K562 (cell line): ENCODE measurements at regions not wholly inside any gene's neighbourhood (a gene's known extent, or its start where the extent isn't known, plus 50 kb on each side); places are given as distances from the start of the nearest gene placed in this dataset.

Experiments used
- ATAC-seq: fragments of 200-7000 bp; cut with Tn5 transposase; 3 replicates; pipeline ENCODE4 v1.9.1; 2020; ENCODE audit warnings: moderate library complexity
- BruUV-seq: library from RNA; stranded (reverse); fragments of 400-500 nt; replicated peaks from 2 replicates; lab custom pipeline; 2021; lab: Mats Ljungman, UMichigan
- CTCF ChIA-PET: fragments of 300-600 bp; formaldehyde crosslinking; extraction: SDS; loops from one replicate; lab custom pipeline; 2021; ENCODE audit warnings: low intra/inter-chr PET ratio; lab: Yijun Ruan, JAX
- POLR2A ChIA-PET: fragments of 300-600, 350-650 bp; sonication (Branson Sonifier 250); formaldehyde crosslinking; extraction: SDS; loops from one replicate; lab custom pipeline; 2021; ENCODE audit warnings: antibody characterized with exemption, inconsistent platforms; lab: Yijun Ruan, JAX
- DNase-seq, 4 experiments: peaks; one replicate each; pipeline versions ENCODE4 v3.0.0 to v3.0.0-alpha.2; 2011 to 2018; ENCODE audit warnings: low spot score in 3 of 4, mixed read lengths in 3 of 4; ENCODE audit errors: extremely low read depth in 1 of 4
- FAIRE-seq: peaks from 2 replicates; lab custom pipeline; 2011; peaks lifted over from hg19 to GRCh38; lab: Jason Lieb, UNC
- H2AFZ ChIP-seq: 2 replicates; pipeline ENCODE4 v1.6.0; 2011; ENCODE audit warnings: low read depth, low read length, control low read depth, inconsistent platforms
- H3K27ac ChIP-seq: fragments of 200-600 bp; 3 replicates; pipeline ENCODE4 v1.8.0; 2011; ENCODE audit warnings: low read depth, mild to moderate bottlenecking, control low read depth, inconsistent platforms, low read length, moderate library complexity, mixed read lengths; ENCODE audit errors: extremely low read depth
- H3K27me3 ChIP-seq, 2 experiments: fragments of 300-600 bp in 1 of 2; 2 replicates in 1 of 2; 3 replicates in 1 of 2; pipeline versions ENCODE4 v1.6.0 to v1.8.0; 2011; ENCODE audit warnings: inconsistent platforms in 2 of 2, low read length in 2 of 2, mild to moderate bottlenecking in 1 of 2, mixed read lengths in 1 of 2, moderate library complexity in 1 of 2; ENCODE audit not compliant: control insufficient read depth in 2 of 2, insufficient read depth in 2 of 2
- H3K36me3 ChIP-seq: fragments of 300-600 bp; 3 replicates; pipeline ENCODE4 v1.8.0; 2011; ENCODE audit warnings: mild to moderate bottlenecking, low read length, inconsistent platforms; ENCODE audit not compliant: control insufficient read depth, insufficient read depth
- H3K4me1 ChIP-seq, 2 experiments: fragments of 200-600 bp in 1 of 2; replicated peaks in 1 of 2; 2 replicates in 1 of 2; 3 replicates in 1 of 2; pipeline versions ENCODE4 v1.5.1 to v1.8.0; 2011; ENCODE audit warnings: inconsistent platforms in 2 of 2, low read length in 2 of 2, mild to moderate bottlenecking in 1 of 2, mixed read lengths in 1 of 2, moderate library complexity in 1 of 2; ENCODE audit not compliant: control insufficient read depth in 2 of 2, insufficient read depth in 2 of 2
- H3K4me2 ChIP-seq: 2 replicates; pipeline ENCODE4 v1.6.1; 2011; ENCODE audit warnings: low read length, control low read depth, inconsistent platforms, mixed read lengths; ENCODE audit not compliant: insufficient read depth
- H3K4me3 ChIP-seq: fragments of 200-600 bp; sonication (generic), shearing (Covaris generic); 2 replicates; pipeline ENCODE4 v1.5.1; 2016; ENCODE audit warnings: control low read depth, inconsistent platforms
- H3K79me2 ChIP-seq: fragments of 200-600 bp; 3 replicates; pipeline ENCODE4 v1.8.0; 2011; ENCODE audit warnings: low read length, inconsistent platforms; ENCODE audit not compliant: control insufficient read depth, insufficient read depth
- H3K9ac ChIP-seq, 2 experiments: 2 replicates each; pipeline versions ENCODE4 v1.6.0 to v1.6.1; 2011; ENCODE audit warnings: low read depth in 2 of 2, low read length in 2 of 2, control low read depth in 1 of 2, inconsistent platforms in 1 of 2, mild to moderate bottlenecking in 1 of 2, mixed read lengths in 1 of 2; ENCODE audit not compliant: insufficient read depth in 1 of 2
- H3K9me1 ChIP-seq: one replicate; pipeline ENCODE4 v1.6.0; 2011; ENCODE audit warnings: inconsistent platforms, mild to moderate bottlenecking, low read length, moderate library complexity; ENCODE audit not compliant: control insufficient read depth, insufficient read depth
- H3K9me3 ChIP-seq: replicated peaks from 2 replicates; pipeline ENCODE4 v1.5.1; 2011; ENCODE audit warnings: low read depth, low read length, inconsistent platforms; ENCODE audit not compliant: control insufficient read depth, insufficient read depth
- H4K20me1 ChIP-seq: replicated peaks from 2 replicates; pipeline ENCODE4 v1.6.1; 2011; ENCODE audit warnings: low read length, inconsistent platforms, mixed read lengths; ENCODE audit not compliant: control insufficient read depth, insufficient read depth
- E2F3 ChIP-seq: fragments of 250-450 bp; sonication (Bioruptor Pico); IDR thresholded peaks from 2 replicates; pipeline ENCODE4 v1.4.0; 2020; ENCODE audit warnings: mild to moderate bottlenecking
- E2F4 ChIP-seq: sonication (generic); formaldehyde crosslinking; IDR thresholded peaks from 2 replicates; pipeline ENCODE4 v1.8.0; 2022; ENCODE audit warnings: mild to moderate bottlenecking, low read depth, missing genetic modification reagents
- MYBL2 ChIP-seq, 2 experiments: fragments of 450-650 bp in 1 of 2; sonication (generic) in 1 of 2; formaldehyde crosslinking in 1 of 2; IDR thresholded peaks; 2 replicates each; pipeline versions ENCODE4 v1.6.1 to v1.8.1; 2017 to 2022; ENCODE audit warnings: borderline replicate concordance in 1 of 2, inconsistent platforms in 1 of 2, low read depth in 1 of 2, mild to moderate bottlenecking in 1 of 2, missing genetic modification reagents in 1 of 2, moderate library complexity in 1 of 2
- OTX1 ChIP-seq: fragments of 450-650 bp; formaldehyde crosslinking; IDR thresholded peaks from 2 replicates; pipeline ENCODE4 v1.4.0; 2022; ENCODE audit warnings: mild to moderate bottlenecking
- POLR2G ChIP-seq: fragments of 200-400 bp; formaldehyde crosslinking; IDR thresholded peaks from 2 replicates; pipeline ENCODE4 v1.6.1; 2017; ENCODE audit warnings: low read depth, mild to moderate bottlenecking, antibody characterized with exemption, low read length, moderate library complexity
- POLR2H ChIP-seq: IDR thresholded peaks from 2 replicates; pipeline ENCODE4 v1.6.1; 2016; ENCODE audit warnings: missing genetic modification characterization, low read depth, mild to moderate bottlenecking, control low read depth, missing compliant biosample characterization, moderate library complexity
- PURB ChIP-seq: sonication (generic); formaldehyde crosslinking; IDR thresholded peaks from 2 replicates; pipeline ENCODE4 v1.9.0; 2021; ENCODE audit warnings: low read depth, mild to moderate bottlenecking, missing genetic modification reagents
- SMARCA4 ChIP-seq: fragments of 450-650 bp; IDR thresholded peaks from 2 replicates; pipeline ENCODE4 v1.6.1; 2016
- SMARCE1 ChIP-seq: fragments of 450-650 bp; IDR thresholded peaks from 2 replicates; pipeline ENCODE4 v1.7.1; 2016; ENCODE audit warnings: mild to moderate bottlenecking
- TAF15 ChIP-seq: fragments of 200-400 bp; formaldehyde crosslinking; IDR thresholded peaks from 2 replicates; pipeline ENCODE4 v1.6.1; 2017; ENCODE audit warnings: mild to moderate bottlenecking, low read depth, low read length, moderate library complexity
- TFAP4 ChIP-seq: sonication (generic); formaldehyde crosslinking; IDR thresholded peaks from 2 replicates; pipeline ENCODE4 v1.8.0; 2022; ENCODE audit warnings: missing genetic modification reagents, mild to moderate bottlenecking, moderate library complexity, borderline replicate concordance
- TSC22D4 ChIP-seq: fragments of 450-650 bp; IDR thresholded peaks from 2 replicates; pipeline ENCODE4 v1.6.1; 2016; ENCODE audit warnings: missing genetic modification characterization, missing biosample characterization, control low read depth
- ZNF318 ChIP-seq, 2 experiments: fragments of 450-650 bp; IDR thresholded peaks; 2 replicates each; pipeline ENCODE4 v1.6.1; 2016; ENCODE audit warnings: mild to moderate bottlenecking in 2 of 2, borderline replicate concordance in 1 of 2, low read depth in 1 of 2, moderate library complexity in 1 of 2
- ZNF347 ChIP-seq: fragments of 450-650 bp; formaldehyde crosslinking; IDR thresholded peaks from 2 replicates; pipeline ENCODE4 v1.4.0; 2020; ENCODE audit warnings: low read depth, mild to moderate bottlenecking, moderate library complexity
- WGBS: fragments of 100-300 bp; shearing (Covaris generic); methylation state at CpG from one replicate; pipeline ENCODE4 v1.1.6; 2016; ENCODE audit warnings: low coverage, mixed read lengths; ENCODE audit not compliant: insufficient coverage; ENCODE audit errors: missing lambda C conversion rate; 5-methylcytosine and 5-hydroxymethylcytosine counted together
- in situ Hi-C: fragments of 300-500 bp; cut with MboI; formaldehyde crosslinking; loops from 4 replicates; pipeline ENCODE4 v1.15.0; 2018; ENCODE audit warnings: inconsistent platforms, mixed read lengths
- intact Hi-C: fragments of 100-400 bp; cut with micrococcal nuclease; formaldehyde crosslinking; loops from 2 replicates; pipeline ENCODE4 v1.14.2; 2022

GRCh38 chr4:17169699-17170098, 271.3 kb upstream of the LDB2 start:
- POLR2A ChIA-PET = no interaction called here
- H3K9me3 ChIP-seq = no peaks in the 10 kb centered on the region
- FAIRE-seq = no peak
- in situ Hi-C loops (no loop called here), intact Hi-C loops (no loop called here)
- H4K20me1 ChIP-seq = no peaks in the 10 kb centered on the region
- DNase-seq = no peak
- no peaks in the 10 kb centered on the region for H3K36me3 ChIP-seq
- H3K4me2 ChIP-seq = no peak overlapping the region
- H3K27me3 ChIP-seq = no peaks in the 10 kb centered on the region
- no peaks in the 10 kb centered on the region for H3K4me1 ChIP-seq
- H3K9me1 ChIP-seq = no peaks in the 10 kb centered on the region
- H3K79me2 ChIP-seq = no peaks in the 10 kb centered on the region
- H2AFZ ChIP-seq = no peak overlapping the region
- ATAC-seq = no peak
- 0% methylated on average over 1 of the region's 1 CpG for WGBS
- H3K27ac ChIP-seq = no peak overlapping the region
- BruUV-seq = no TSS peak
- CTCF ChIA-PET = no interaction called here
- no peak overlapping the region for H3K9ac ChIP-seq
- H3K4me3 ChIP-seq = no peak overlapping the region
- TF ChIP-seq POLR2G (no peak), E2F3 (CRISPR knock-in tag) (no peak), TFAP4 (no peak), OTX1 (CRISPR knock-in tag) (no peak), SMARCE1 (no peak), PURB (CRISPR knock-in tag) (no peak), MYBL2 (IDR thresholded peaks at IDR 0.05; ENCODE audit: low read depth) (no peak), MYBL2 (CRISPR knock-in tag; IDR thresholded peaks at IDR 0.05; ENCODE audit: borderline replicate concordance) (no peak), POLR2H (tag) (no peak), E2F4 (no peak), ZNF318 (IDR thresholded peaks at IDR 0.05; ENCODE audit: borderline replicate concordance in 1 of 2, low read depth in 1 of 2) (no peak), SMARCA4 (no peak), TSC22D4 (no peak), ZNF347 (CRISPR knock-in tag) (no peak), TAF15 (no peak)
